PC-3 (cell line): ENCODE measurements at regions not wholly inside any gene's neighbourhood (a gene's known extent, or its start where the extent isn't known, plus 50 kb on each side); places are given as distances from the start of the nearest gene placed in this dataset.

ENCODE experiments used
- ATAC-seq: fragments of 200-7000 bp; cut with Tn5 transposase; 2 replicates; pipeline ENCODE4 v1.9.1; 2020; ENCODE audit warnings: mild to moderate bottlenecking, moderate library complexity
- BruUV-seq: library from RNA; stranded (reverse); fragments of 400-500 nt; replicated peaks from 2 replicates; lab custom pipeline; 2021; lab: Mats Ljungman, UMichigan
- CTCF ChIA-PET: fragments of 300-600 bp; sonication (Branson Sonifier 250); formaldehyde crosslinking; loops from one replicate; lab custom pipeline; 2022; ENCODE audit warnings: antibody characterized with exemption; lab: Charles Lee
- POLR2A ChIA-PET: fragments of 300-600 bp; sonication (Branson Sonifier 250); formaldehyde crosslinking; loops from one replicate; lab custom pipeline; 2022; ENCODE audit warnings: antibody characterized with exemption; ENCODE audit not compliant: unreplicated experiment; lab: Charles Lee
- DNase-seq: peaks from one replicate; pipeline ENCODE4 v3.0.0-alpha.2; 2015
- H2AFZ ChIP-seq: fragments of 300-600 bp; sonication (generic); 2 replicates; pipeline ENCODE4 v1.6.0; 2016; ENCODE audit warnings: antibody characterized with exemption, low read length
- H3F3A ChIP-seq: fragments of 300-600 bp; sonication (generic); one replicate; pipeline ENCODE4 v1.6.0; 2017; ENCODE audit warnings: antibody characterized with exemption, low read length, control low read depth, mild to moderate bottlenecking; ENCODE audit not compliant: unreplicated experiment
- H3K27ac ChIP-seq: fragments of 300-600 bp; sonication (generic); 2 replicates; pipeline ENCODE4 v1.5.1; 2016; ENCODE audit warnings: mild to moderate bottlenecking, low read length
- H3K27me3 ChIP-seq: fragments of 300-600 bp; sonication (generic); 2 replicates; pipeline ENCODE4 v1.6.1; 2016; ENCODE audit warnings: low read length, mixed read lengths
- H3K36me3 ChIP-seq: fragments of 300-600 bp; sonication (generic); 2 replicates; pipeline ENCODE4 v1.6.1; 2016; ENCODE audit warnings: low read depth, mixed run types, low read length, mixed read lengths
- H3K4me1 ChIP-seq: fragments of 300-600 bp; sonication (generic); 2 replicates; pipeline ENCODE4 v1.5.1; 2016; ENCODE audit warnings: low read length; ENCODE audit not compliant: insufficient read depth
- H3K4me2 ChIP-seq: fragments of 300-600 bp; sonication (generic); 2 replicates; pipeline ENCODE4 v1.6.0; 2016; ENCODE audit warnings: low read length
- H3K4me3 ChIP-seq: fragments of 300-600 bp; sonication (generic); 2 replicates; pipeline ENCODE4 v1.5.1; 2016; ENCODE audit warnings: mild to moderate bottlenecking, low read length, mixed read lengths
- H3K79me2 ChIP-seq: fragments of 300-600 bp; sonication (generic); 2 replicates; pipeline ENCODE4 v1.6.1; 2017; ENCODE audit warnings: low read length, mixed read lengths
- H3K9ac ChIP-seq: fragments of 300-600 bp; sonication (generic); 2 replicates; pipeline ENCODE4 v1.6.0; 2016; ENCODE audit warnings: mild to moderate bottlenecking, low read length
- H3K9me2 ChIP-seq: fragments of 300-600 bp; sonication (generic); replicated peaks from 2 replicates; pipeline ENCODE4 v1.6.1; 2016; ENCODE audit warnings: mixed run types, low read length, mixed read lengths
- H3K9me3 ChIP-seq: fragments of 300-600 bp; sonication (generic); 2 replicates; pipeline ENCODE4 v1.6.1; 2016; ENCODE audit warnings: low read length, mixed read lengths
- H4K20me1 ChIP-seq: fragments of 300-600 bp; sonication (generic); 2 replicates; pipeline ENCODE4 v1.6.1; 2016; ENCODE audit warnings: low read length, mixed read lengths
- CTCF ChIP-seq: fragments of 300-600 bp; sonication (generic); conservative IDR thresholded peaks from 2 replicates; pipeline ENCODE4 v1.5.1; 2017; ENCODE audit warnings: antibody characterized with exemption, low read depth, mild to moderate bottlenecking, low read length
- EZH2 ChIP-seq: fragments of 300-600 bp; sonication (generic); IDR thresholded peaks from one replicate; pipeline ENCODE4 v1.6.1; 2017; ENCODE audit warnings: antibody characterized with exemption, mild to moderate bottlenecking, low read length; ENCODE audit not compliant: unreplicated experiment
- EZH2phosphoT487 ChIP-seq: fragments of 300-600 bp; sonication (generic); IDR thresholded peaks from 2 replicates; pipeline ENCODE4 v1.6.1; 2018; ENCODE audit warnings: mild to moderate bottlenecking, antibody characterized with exemption, low read length, borderline replicate concordance
- intact Hi-C: fragments of 100-400 bp; cut with micrococcal nuclease; formaldehyde crosslinking; loops from 2 replicates; pipeline ENCODE4 v1.9.0; 2023

DNA sequence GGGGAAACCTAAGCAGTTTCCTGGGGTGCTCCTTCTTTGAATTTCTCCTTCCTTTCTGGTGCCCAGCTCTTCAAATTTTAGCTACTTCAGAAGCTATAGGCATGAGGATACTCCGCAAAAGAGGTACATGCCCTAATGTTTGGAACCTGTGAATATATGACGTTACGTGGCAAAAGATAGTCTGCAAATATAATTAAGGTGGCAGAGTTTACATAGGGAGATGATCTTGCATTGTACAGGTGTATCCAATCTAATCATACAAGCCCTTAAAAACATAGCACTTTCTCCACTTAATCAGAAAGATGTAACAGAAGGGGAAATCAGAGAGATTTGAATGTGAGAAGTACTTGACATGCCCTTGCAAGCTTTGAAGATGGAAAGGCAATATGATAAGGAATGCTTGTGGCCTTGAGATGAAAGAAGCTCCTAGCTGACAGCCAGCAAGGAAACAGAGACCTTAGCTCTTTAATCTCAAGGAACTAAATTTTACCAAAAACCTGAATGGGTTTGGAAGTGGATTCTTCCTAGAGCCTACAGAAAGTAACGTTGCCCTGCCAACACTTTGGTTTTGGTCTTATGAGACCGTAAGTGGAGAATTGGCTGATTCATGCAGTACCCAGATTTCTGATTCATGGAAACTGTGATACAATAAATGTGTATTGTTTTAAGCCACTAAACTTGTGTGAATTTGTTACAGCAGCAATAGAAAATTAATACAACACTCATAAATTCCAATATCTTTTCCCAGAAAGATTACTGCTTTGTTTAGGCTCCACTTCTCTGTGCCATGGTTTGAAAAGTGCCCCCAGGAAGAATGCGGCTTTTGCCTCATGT lies 268.4 kb downstream of the FAM170A start:
- H3K27me3 ChIP-seq, result no peaks in the 10 kb centered on the region
- no peak overlapping the region for H2AFZ ChIP-seq
- CTCF ChIA-PET, result no interaction called here
- BruUV-seq, result no TSS peak
- H3K4me1 ChIP-seq, result no peaks in the 10 kb centered on the region
- no peak for TF ChIP-seq EZH2phosphoT487
- TF ChIP-seq EZH2, result no peak
- no peak overlapping the region for H3K27ac ChIP-seq
- no peaks in the 10 kb centered on the region for H3F3A ChIP-seq
- POLR2A ChIA-PET, result no interaction called here
- H3K9me3 ChIP-seq, result no peaks in the 10 kb centered on the region
- no peak overlapping the region for H3K4me3 ChIP-seq
- no peaks in the 10 kb centered on the region for H3K79me2 ChIP-seq
- no peaks in the 10 kb centered on the region for H3K9me2 ChIP-seq
- intact Hi-C loops, result no loop called here
- no peak for ATAC-seq
- no peaks in the 10 kb centered on the region for H4K20me1 ChIP-seq
- no peak for DNase-seq
- no peak overlapping the region for H3K4me2 ChIP-seq
- H3K36me3 ChIP-seq, result no peaks in the 10 kb centered on the region
- no peak overlapping the region for H3K9ac ChIP-seq

- H3K4me3 ChIP-seq, result no peak overlapping the region
- H3K27me3 ChIP-seq, result no peaks in the 10 kb centered on the region
- H3F3A ChIP-seq, result no peaks in the 10 kb centered on the region
- TF ChIP-seq EZH2, result no peak
- TF ChIP-seq EZH2phosphoT487, result no peak
- H3K79me2 ChIP-seq, result no peaks in the 10 kb centered on the region
- H3K4me1 ChIP-seq, result no peaks in the 10 kb centered on the region
- no peak for DNase-seq
- ChIA-PET POLR2A (no interaction called here), CTCF (no interaction called here)
- H3K27ac ChIP-seq, result no peak overlapping the region
- H2AFZ ChIP-seq, result no peak overlapping the region
- no peaks in the 10 kb centered on the region for H3K36me3 ChIP-seq
- no peaks in the 10 kb centered on the region for H3K9me3 ChIP-seq
- no peak overlapping the region for H3K4me2 ChIP-seq
- no peak for ATAC-seq
- intact Hi-C loops, result no loop called here
- H4K20me1 ChIP-seq, result no peaks in the 10 kb centered on the region
- H3K9ac ChIP-seq, result no peak overlapping the region
- H3K9me2 ChIP-seq, result no peaks in the 10 kb centered on the region
- BruUV-seq, result no TSS peak
Observed at GRCh38 chr5:119899981-119900380, 270.6 kb downstream of the FAM170A start.

GRCh38 chr5:119902593-119902992 lies 273.2 kb downstream of the FAM170A start:
- no peak overlapping the region for H2AFZ ChIP-seq
- no peak overlapping the region for H3K9ac ChIP-seq
- H3K27ac ChIP-seq, result no peak overlapping the region
- no peak for DNase-seq
- intact Hi-C loops, result no loop called here
- no peaks in the 10 kb centered on the region for H3K79me2 ChIP-seq
- CTCF ChIA-PET, result no interaction called here
- H3K4me2 ChIP-seq, result no peak overlapping the region
- H4K20me1 ChIP-seq, result no peaks in the 10 kb centered on the region
- POLR2A ChIA-PET, result no interaction called here
- TF ChIP-seq EZH2, result no peak
- no peak for TF ChIP-seq EZH2phosphoT487
- TF ChIP-seq CTCF, result no peak
- H3K4me1 ChIP-seq, result no peaks in the 10 kb centered on the region
- H3K4me3 ChIP-seq, result no peak overlapping the region
- H3K27me3 ChIP-seq, result no peaks in the 10 kb centered on the region
- no peaks in the 10 kb centered on the region for H3K36me3 ChIP-seq
- no peaks in the 10 kb centered on the region for H3F3A ChIP-seq
- no peak for ATAC-seq
- no peaks in the 10 kb centered on the region for H3K9me3 ChIP-seq
- BruUV-seq, result no TSS peak
- no peaks in the 10 kb centered on the region for H3K9me2 ChIP-seq
